ENCODE measurements at regions not wholly inside any gene's neighbourhood (a gene's known extent, or its start where the extent isn't known, plus 50 kb on each side); places are given as distances from the start of the nearest gene placed in this dataset.

GRCh38 chr10:125263551-125263950 is 103.2 kb upstream of the CTBP2 start:
- no peak overlapping the region for H3K4me2 ChIP-seq (replicated peaks; ENCODE audit: low read depth, low read length, poor library complexity, severe bottlenecking)
- H3K79me2 ChIP-seq (ENCODE audit: control insufficient read depth, insufficient read depth, low read length) = no peaks in the 10 kb centered on the region
- no peak overlapping the region for H2AFZ ChIP-seq (ENCODE audit: insufficient read depth, low read depth, low read length, poor library complexity, severe bottlenecking)
- H4K20me1 ChIP-seq (ENCODE audit: control insufficient read depth, insufficient read depth, low read length, poor library complexity, severe bottlenecking) = no peaks in the 10 kb centered on the region
- no peak for TF ChIP-seq EZH2 (IDR thresholded peaks at IDR 0.05; ENCODE audit: borderline replicate concordance, insufficient read depth, low read depth, low read length, poor library complexity, severe bottlenecking)
- no peak for TF ChIP-seq CTCF (IDR thresholded peaks at IDR 0.05)
- H3K4me3 Mint-ChIP-seq = no peak overlapping the region
- peaks cover 4% of the 10 kb centered on the region for H3K9me3 Mint-ChIP-seq (ENCODE audit: insufficient read depth)
- POLR2A ChIA-PET = no interaction called here
- DNase-seq (no peak), ATAC-seq (ENCODE audit: low read depth) (no peak)
- H3K9me3 ChIP-seq (ENCODE audit: control extremely low read depth in 1 of 3, control insufficient read depth in 2 of 3, insufficient read depth in 1 of 3, low read length in 2 of 3) = peaks cover 0 to 16% (median 0%) of the 10 kb centered on the region in 3 donors
- H3K27ac Mint-ChIP-seq = no peak overlapping the region
- WGBS (ENCODE audit: insufficient coverage) = no CpG with 5 or more reads among the region's 7 CpGs
- no peaks in the 10 kb centered on the region for H3K4me1 Mint-ChIP-seq
- no peak overlapping the region for H3K4me3 ChIP-seq (ENCODE audit: control extremely low read depth in 1 of 5, extremely low read depth in 1 of 5, insufficient read depth in 1 of 5, low read depth in 2 of 5, low read length in 4 of 5)
- H3K9ac ChIP-seq (ENCODE audit: low read length) = no peak overlapping the region
- no peaks in the 10 kb centered on the region for H3K4me1 ChIP-seq (ENCODE audit: control insufficient read depth in 2 of 2, insufficient read depth in 2 of 2, low read length in 2 of 2)
- intact Hi-C loops (cut with micrococcal nuclease) = no loop called here
- H3K36me3 ChIP-seq (replicated peaks in 1 of 2; ENCODE audit: control extremely low read depth in 1 of 2, control insufficient read depth in 1 of 2, extremely low read depth in 1 of 2, insufficient read depth in 2 of 2, low read length in 1 of 2) = no peaks in the 10 kb centered on the region
- H3K27me3 Mint-ChIP-seq = no peaks in the 10 kb centered on the region
- CTCF ChIA-PET = no interaction called here
- H3K27ac ChIP-seq (ENCODE audit: low read length in 2 of 2) = no peak overlapping the region
- peaks cover 0 to 3% (median 0%) of the 10 kb centered on the region in 4 experiments for H3K27me3 ChIP-seq (replicated peaks in 1 of 4; ENCODE audit: control extremely low read depth in 1 of 4, control insufficient read depth in 3 of 4, insufficient read depth in 4 of 4, low read length in 3 of 4)

- Histone ChIP-seq H3K36me3 (replicated peaks in 1 of 2; ENCODE audit: control extremely low read depth in 1 of 2, control insufficient read depth in 1 of 2, extremely low read depth in 1 of 2, insufficient read depth in 2 of 2, low read length in 1 of 2) (no peaks in the 10 kb centered on the region), H4K20me1 (ENCODE audit: control insufficient read depth, insufficient read depth, low read length, poor library complexity, severe bottlenecking) (no peaks in the 10 kb centered on the region), H3K27ac (ENCODE audit: low read length in 2 of 2) (no peak overlapping the region), H3K9ac (ENCODE audit: low read length) (no peak overlapping the region), H3K27me3 (replicated peaks in 1 of 4; ENCODE audit: control extremely low read depth in 1 of 4, control insufficient read depth in 3 of 4, insufficient read depth in 4 of 4, low read length in 3 of 4) (peaks cover 0 to 3% (median 0%) of the 10 kb centered on the region in 4 experiments), H3K4me2 (replicated peaks; ENCODE audit: low read depth, low read length, poor library complexity, severe bottlenecking) (no peak overlapping the region), H3K4me1 (ENCODE audit: control insufficient read depth in 2 of 2, insufficient read depth in 2 of 2, low read length in 2 of 2) (no peaks in the 10 kb centered on the region), H3K9me3 (ENCODE audit: control extremely low read depth in 1 of 3, control insufficient read depth in 2 of 3, insufficient read depth in 1 of 3, low read length in 2 of 3) (peaks cover 0 to 16% (median 0%) of the 10 kb centered on the region in 3 donors), H3K4me3 (ENCODE audit: control extremely low read depth in 1 of 5, extremely low read depth in 1 of 5, insufficient read depth in 1 of 5, low read depth in 2 of 5, low read length in 4 of 5) (no peak overlapping the region), H2AFZ (ENCODE audit: insufficient read depth, low read depth, low read length, poor library complexity, severe bottlenecking) (no peak overlapping the region), H3K79me2 (ENCODE audit: control insufficient read depth, insufficient read depth, low read length) (no peaks in the 10 kb centered on the region)
- Mint-ChIP-seq H3K27me3 (no peaks in the 10 kb centered on the region), H3K9me3 (ENCODE audit: insufficient read depth) (peaks cover 4% of the 10 kb centered on the region), H3K27ac (no peak overlapping the region), H3K4me3 (no peak overlapping the region), H3K4me1 (no peaks in the 10 kb centered on the region)
- TF ChIP-seq CTCF (IDR thresholded peaks at IDR 0.05) (no peak), EZH2 (IDR thresholded peaks at IDR 0.05; ENCODE audit: borderline replicate concordance, insufficient read depth, low read depth, low read length, poor library complexity, severe bottlenecking) (no peak)
- intact Hi-C loops (cut with micrococcal nuclease) = no loop called here
- WGBS (ENCODE audit: insufficient coverage) = 78% methylated on average over 3 of the region's 6 CpGs
- ChIA-PET CTCF (no interaction called here), POLR2A (no interaction called here)
- no peak for ATAC-seq (ENCODE audit: low read depth)
- DNase-seq = no peak
Measured at GRCh38 chr10:125262920-125263319, 102.6 kb upstream of the CTBP2 start.

Measured in B cell (primary cell).